HG02981 (cell line): ENCODE measurements at regions not wholly inside any gene's neighbourhood (a gene's known extent, or its start where the extent isn't known, plus 50 kb on each side); places are given as distances from the start of the nearest gene placed in this dataset.
"Not testable (repeated sequence)": the region's sequence is repeated elsewhere in the genome, so short reads cannot be mapped to it uniquely, and the experiment has no call there.

ENCODE experiments used
- ATAC-seq: cut with Tn5 transposase; IDR thresholded peaks from one replicate; pipeline ENCODE4 v1.9.1; 2021; ENCODE audit warnings: mild to moderate bottlenecking, moderate library complexity; ENCODE audit not compliant: unreplicated experiment

GRCh38 chr10:81541517-81541916, 333.5 kb upstream of the NRG3 start:
- no peak for ATAC-seq

- ATAC-seq: no peak
Observed at GRCh38 chr10:81546243-81546642, 328.8 kb upstream of the NRG3 start.

GRCh38 chr10:81548160-81548559, 326.8 kb upstream of the NRG3 start:
- no peak for ATAC-seq

- no peak for ATAC-seq
Observed at GRCh38 chr10:81564143-81564542, 310.9 kb upstream of the NRG3 start.

- ATAC-seq: no peak
Observed at GRCh38 chr10:81569488-81569887, 305.5 kb upstream of the NRG3 start.

- ATAC-seq: no peak
Observed at GRCh38 chr10:81570349-81570748, 304.6 kb upstream of the NRG3 start.

- no peak for ATAC-seq
Observed at GRCh38 chr10:81570878-81571794, 303.9 kb upstream of the NRG3 start.

- no peak for ATAC-seq
Observed at GRCh38 chr10:81575036-81575435, 300.0 kb upstream of the NRG3 start.

- ATAC-seq: no peak
Observed at GRCh38 chr10:81576336-81576735, 298.7 kb upstream of the NRG3 start.

GRCh38 chr10:81594991-81595390, 280.0 kb upstream of the NRG3 start:
- no peak for ATAC-seq

- ATAC-seq: no peak
Observed at GRCh38 chr10:81600185-81600584, 274.8 kb upstream of the NRG3 start.

- no peak for ATAC-seq
Observed at GRCh38 chr10:81603106-81603620, 271.8 kb upstream of the NRG3 start.

GRCh38 chr10:81644485-81644884, 230.5 kb upstream of the NRG3 start:
- ATAC-seq: not testable (repeated sequence)

- ATAC-seq: no peak
Observed at GRCh38 chr10:81655986-81656385, 219.0 kb upstream of the NRG3 start.

- ATAC-seq: no peak
Observed at GRCh38 chr10:81662837-81663236, 212.2 kb upstream of the NRG3 start.

GRCh38 chr10:81664800-81665199, 210.2 kb upstream of the NRG3 start:
- not testable (repeated sequence) for ATAC-seq

GRCh38 chr10:81674941-81675340, 200.1 kb upstream of the NRG3 start:
- no peak for ATAC-seq

GRCh38 chr10:81679291-81679690, 195.7 kb upstream of the NRG3 start:
- ATAC-seq: no peak

- ATAC-seq: no peak
Observed at GRCh38 chr10:81680359-81680758, 194.6 kb upstream of the NRG3 start.

- ATAC-seq: no peak
Observed at GRCh38 chr10:81688459-81688858, 186.5 kb upstream of the NRG3 start.

GRCh38 chr10:81696609-81697388, 178.2 kb upstream of the NRG3 start:
- no peak for ATAC-seq

- ATAC-seq: no peak
Observed at GRCh38 chr10:81704596-81704995, 170.4 kb upstream of the NRG3 start.
